ENCODE measurements at regions not wholly inside any gene's neighbourhood (a gene's known extent, or its start where the extent isn't known, plus 50 kb on each side); places are given as distances from the start of the nearest gene placed in this dataset.

- no peak overlapping the region for H3K4me3 ChIP-seq (ENCODE audit: low read depth, low read length)
- POLR2A ChIA-PET, result no interaction called here
- TF ChIP-seq CTCF (IDR thresholded peaks at IDR 0.05; ENCODE audit: insufficient read depth, low read depth, low read length), result no peak
- CTCF ChIA-PET, result no interaction called here
- H3K27me3 ChIP-seq (ENCODE audit: control insufficient read depth, insufficient read depth, low read length), result no peaks in the 10 kb centered on the region
- no peak for DNase-seq (ENCODE audit: low read depth)
- no peaks in the 10 kb centered on the region for H3K36me3 ChIP-seq (ENCODE audit: control insufficient read depth, insufficient read depth, low read length)
Measured at GRCh38 chr22:47333625-47334024, 571.2 kb downstream of the TBC1D22A start.

GRCh38 chr22:47332246-47332980, 570.0 kb downstream of the TBC1D22A start:
- H3K36me3 ChIP-seq (ENCODE audit: control insufficient read depth, insufficient read depth, low read length), result no peaks in the 10 kb centered on the region
- ChIA-PET CTCF (no interaction called here), POLR2A (no interaction called here)
- TF ChIP-seq CTCF (IDR thresholded peaks at IDR 0.05; ENCODE audit: insufficient read depth, low read depth, low read length), result no peak
- DNase-seq (ENCODE audit: low read depth), result no peak
- no peak overlapping the region for H3K4me3 ChIP-seq (ENCODE audit: low read depth, low read length)
- no peaks in the 10 kb centered on the region for H3K27me3 ChIP-seq (ENCODE audit: control insufficient read depth, insufficient read depth, low read length)

GRCh38 chr22:47331750-47332149, 569.3 kb downstream of the TBC1D22A start:
- Histone ChIP-seq H3K4me3 (ENCODE audit: low read depth, low read length) (no peak overlapping the region), H3K36me3 (ENCODE audit: control insufficient read depth, insufficient read depth, low read length) (no peaks in the 10 kb centered on the region), H3K27me3 (ENCODE audit: control insufficient read depth, insufficient read depth, low read length) (no peaks in the 10 kb centered on the region)
- no peak for TF ChIP-seq CTCF (IDR thresholded peaks at IDR 0.05; ENCODE audit: insufficient read depth, low read depth, low read length)
- no peak for DNase-seq (ENCODE audit: low read depth)
- ChIA-PET POLR2A (no interaction called here), CTCF (no interaction called here)

GRCh38 chr22:47329727-47330650, 567.5 kb downstream of the TBC1D22A start:
- Histone ChIP-seq H3K27me3 (ENCODE audit: control insufficient read depth, insufficient read depth, low read length) (no peaks in the 10 kb centered on the region), H3K36me3 (ENCODE audit: control insufficient read depth, insufficient read depth, low read length) (no peaks in the 10 kb centered on the region), H3K4me3 (ENCODE audit: low read depth, low read length) (no peak overlapping the region)
- CTCF ChIA-PET, result no interaction called here
- TF ChIP-seq CTCF (IDR thresholded peaks at IDR 0.05; ENCODE audit: insufficient read depth, low read depth, low read length), result no peak
- no peak for DNase-seq (ENCODE audit: low read depth)
- POLR2A ChIA-PET, result no interaction called here

GRCh38 chr22:47328550-47329243, 566.2 kb downstream of the TBC1D22A start:
- Histone ChIP-seq H3K27me3 (ENCODE audit: control insufficient read depth, insufficient read depth, low read length) (no peaks in the 10 kb centered on the region), H3K36me3 (ENCODE audit: control insufficient read depth, insufficient read depth, low read length) (no peaks in the 10 kb centered on the region), H3K4me3 (ENCODE audit: low read depth, low read length) (no peak overlapping the region)
- ChIA-PET POLR2A (no interaction called here), CTCF (interaction anchor here (0.6 kb wide), 1 partner anchor 1163 kb away, joined by 4 read pairs; no protein-coding TSS in a partner anchor)
- peak; percentile 84 for DNase-seq (ENCODE audit: low read depth)
- no peak for TF ChIP-seq CTCF (IDR thresholded peaks at IDR 0.05; ENCODE audit: insufficient read depth, low read depth, low read length)

Measured in BJ (cell line).